CD14-positive monocyte (primary cell): ENCODE measurements at regions not wholly inside any gene's neighbourhood (a gene's known extent, or its start where the extent isn't known, plus 50 kb on each side); places are given as distances from the start of the nearest gene placed in this dataset.

Experiments used
- DNase-seq, 3 donors: peaks; one replicate each; pipeline ENCODE4 v3.0.0-alpha.2; 2011 to 2022
- H2AFZ ChIP-seq: 2 replicates; pipeline ENCODE4 v1.6.0; 2012; ENCODE audit warnings: mild to moderate bottlenecking, low read depth, low read length, inconsistent platforms; ENCODE audit not compliant: insufficient read depth, poor library complexity, severe bottlenecking
- H3K27ac ChIP-seq, 2 donors: 1 replicate in 1 of 2; 2 replicates in 1 of 2; pipeline ENCODE4 v1.5.1; 2012 to 2013; ENCODE audit warnings: low read length in 2 of 2, control low read depth in 1 of 2, inconsistent platforms in 1 of 2, low read depth in 1 of 2, mild to moderate bottlenecking in 1 of 2
- H3K27me3 ChIP-seq, 2 donors: one replicate each; pipeline versions ENCODE4 v1.6.0 to v1.6.1; 2011 to 2013; ENCODE audit warnings: low read length in 2 of 2; ENCODE audit not compliant: control insufficient read depth in 2 of 2, insufficient read depth in 2 of 2
- H3K36me3 ChIP-seq, 2 donors: replicated peaks in 1 of 2; 1 replicate in 1 of 2; 2 replicates in 1 of 2; pipeline versions ENCODE4 v1.5.1 to v1.6.1; 2012 to 2013; ENCODE audit warnings: low read length in 2 of 2, control low read depth in 1 of 2, inconsistent platforms in 1 of 2, mild to moderate bottlenecking in 1 of 2; ENCODE audit not compliant: insufficient read depth in 2 of 2, control insufficient read depth in 1 of 2
- H3K4me1 ChIP-seq, 2 donors: 1 replicate in 1 of 2; 2 replicates in 1 of 2; pipeline versions ENCODE4 v1.5.1 to v1.6.1; 2012 to 2013; ENCODE audit warnings: low read length in 2 of 2, control low read depth in 1 of 2, inconsistent platforms in 1 of 2, mild to moderate bottlenecking in 1 of 2, moderate library complexity in 1 of 2; ENCODE audit not compliant: insufficient read depth in 2 of 2, control insufficient read depth in 1 of 2
- H3K4me2 ChIP-seq: replicated peaks from 2 replicates; pipeline ENCODE3; 2012; ENCODE audit warnings: low read length, moderate library complexity, mild to moderate bottlenecking; ENCODE audit not compliant: poor library complexity, severe bottlenecking; ENCODE audit errors: extremely low read depth
- H3K4me3 ChIP-seq, 3 experiments: fragments of 200-600 bp in 1 of 3; sonication (generic) in 1 of 3; replicated peaks in 1 of 3; 1 replicate in 2 of 3; 2 replicates in 1 of 3; pipeline ENCODE4 v1.5.1; 2011 to 2013; ENCODE audit warnings: low read length in 3 of 3, mild to moderate bottlenecking in 3 of 3, control low read depth in 2 of 3, low read depth in 2 of 3, inconsistent platforms in 1 of 3, moderate library complexity in 1 of 3
- H3K79me2 ChIP-seq: 2 replicates; pipeline ENCODE4 v1.6.0; 2012; ENCODE audit warnings: mild to moderate bottlenecking, control low read depth, inconsistent platforms, low read length, moderate library complexity; ENCODE audit not compliant: insufficient read depth
- H3K9ac ChIP-seq: 2 replicates; pipeline ENCODE4 v1.6.0; 2017; ENCODE audit warnings: low read length, mild to moderate bottlenecking; ENCODE audit not compliant: insufficient read depth, poor library complexity, severe bottlenecking
- H3K9me3 ChIP-seq, 2 donors: replicated peaks in 1 of 2; 1 replicate in 1 of 2; 2 replicates in 1 of 2; pipeline versions ENCODE4 v1.5.1 to v1.6.1; 2012 to 2013; ENCODE audit warnings: low read length in 2 of 2, control low read depth in 1 of 2; ENCODE audit not compliant: control insufficient read depth in 1 of 2, insufficient read depth in 1 of 2
- H4K20me1 ChIP-seq: 2 replicates; pipeline ENCODE4 v1.6.0; 2012; ENCODE audit warnings: mild to moderate bottlenecking, low read length, control low read depth, moderate library complexity; ENCODE audit not compliant: insufficient read depth
- H3K27ac Mint-ChIP-seq, 7 donors: one replicate each; pipeline ENCODE4 v1.8.0; 2020; ENCODE audit warnings: mild to moderate bottlenecking in 7 of 7, mixed read lengths in 7 of 7, moderate library complexity in 6 of 7, inconsistent platforms in 2 of 7
- H3K27me3 Mint-ChIP-seq, 3 donors: one replicate each; pipeline ENCODE4 v1.8.0; 2021 to 2022; ENCODE audit warnings: low read depth in 3 of 3, mild to moderate bottlenecking in 3 of 3, mixed read lengths in 3 of 3, moderate library complexity in 3 of 3, inconsistent platforms in 1 of 3
- H3K36me3 Mint-ChIP-seq, 2 donors: one replicate each; pipeline ENCODE4 v1.8.0; 2020; ENCODE audit warnings: mixed read lengths in 2 of 2, inconsistent platforms in 1 of 2, mild to moderate bottlenecking in 1 of 2
- H3K4me1 Mint-ChIP-seq: one replicate; pipeline ENCODE4 v1.8.0; 2020; ENCODE audit warnings: mild to moderate bottlenecking, mixed read lengths
- H3K4me3 Mint-ChIP-seq, 2 donors: one replicate each; pipeline ENCODE4 v1.8.0; 2020; ENCODE audit warnings: mild to moderate bottlenecking in 2 of 2, mixed read lengths in 2 of 2, moderate library complexity in 1 of 2
- H3K9me3 Mint-ChIP-seq, 7 donors: one replicate each; pipeline ENCODE4 v1.8.0; 2020 to 2022; ENCODE audit warnings: mixed read lengths in 7 of 7, mild to moderate bottlenecking in 6 of 7, moderate library complexity in 6 of 7, inconsistent platforms in 2 of 7
- WGBS: methylation state at CpG from one replicate; pipeline ENCODE4 v1.1.5; 2013; ENCODE audit warnings: missing lambda C conversion rate; ENCODE audit not compliant: insufficient coverage; 5-methylcytosine and 5-hydroxymethylcytosine counted together
- intact Hi-C, 2 donors: fragments of 100-400 bp; cut with micrococcal nuclease; formaldehyde crosslinking; loops; one replicate each; pipeline versions ENCODE4 v1.15.0 to v1.15.1; 2023
- TF ChIP-seq, protein P1 (sequence below): fragments of 200-600 bp; IDR thresholded peaks from one replicate; pipeline ENCODE4 v1.8.0; 2022; ENCODE audit warnings: antibody characterized with exemption, mild to moderate bottlenecking

DNA sequence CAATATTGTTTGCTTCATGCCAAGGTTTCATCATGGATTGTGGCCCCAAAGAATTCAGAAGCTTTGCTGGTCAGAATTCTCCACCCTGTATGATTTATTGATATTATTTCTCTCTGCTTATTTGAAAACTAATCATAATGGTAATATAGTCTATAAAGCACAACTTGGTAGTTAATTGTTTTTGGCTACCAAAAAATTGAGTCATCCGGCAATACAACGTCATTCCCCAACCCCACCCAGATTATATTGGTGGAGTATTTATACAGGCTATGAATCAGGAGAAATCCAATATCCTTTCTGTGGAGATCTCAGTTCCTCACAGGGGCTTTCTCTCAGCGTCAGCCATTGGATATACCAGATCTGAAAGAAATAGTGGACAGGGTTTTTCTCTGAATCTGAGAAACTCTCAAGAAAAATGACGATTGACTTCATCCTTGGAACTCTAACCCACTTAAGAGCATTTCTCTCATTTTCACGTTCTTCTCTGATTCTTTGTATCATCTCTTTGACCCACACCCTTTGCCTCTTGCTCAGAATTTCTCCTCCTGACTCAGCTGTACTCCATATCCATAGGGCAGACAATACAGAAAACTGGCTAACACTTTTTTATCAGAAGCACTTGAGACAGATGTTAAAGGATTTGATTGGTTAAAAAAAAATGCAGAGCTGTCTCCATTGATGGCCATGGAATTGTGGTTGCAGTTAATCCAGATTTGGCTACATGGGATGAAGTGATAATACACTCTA is 1055.8 kb upstream of the CADM2 start:
- Histone ChIP-seq H3K36me3 (no peaks in the 10 kb centered on the region), H2AFZ (no peak overlapping the region), H3K27ac (no peak overlapping the region), H3K27me3 (no peaks in the 10 kb centered on the region), H3K9ac (no peak overlapping the region), H3K4me1 (no peaks in the 10 kb centered on the region), H4K20me1 (no peaks in the 10 kb centered on the region), H3K9me3 (peaks cover 0 to 3% of the 10 kb centered on the region in 2 donors), H3K4me3 (no peak overlapping the region), H3K79me2 (no peaks in the 10 kb centered on the region), H3K4me2 (no peak overlapping the region)
- H3K27ac Mint-ChIP-seq, result no peak overlapping the region
- no peaks in the 10 kb centered on the region for H3K4me1 Mint-ChIP-seq
- H3K36me3 Mint-ChIP-seq, result no peaks in the 10 kb centered on the region
- 63% methylated on average over 1 of the region's 5 CpGs for WGBS
- intact Hi-C loops, result no loop called here
- H3K9me3 Mint-ChIP-seq, result peaks cover 0 to 4% (median 0%) of the 10 kb centered on the region in 7 donors
- no peaks in the 10 kb centered on the region for H3K27me3 Mint-ChIP-seq
- TF ChIP-seq, protein P1, sequence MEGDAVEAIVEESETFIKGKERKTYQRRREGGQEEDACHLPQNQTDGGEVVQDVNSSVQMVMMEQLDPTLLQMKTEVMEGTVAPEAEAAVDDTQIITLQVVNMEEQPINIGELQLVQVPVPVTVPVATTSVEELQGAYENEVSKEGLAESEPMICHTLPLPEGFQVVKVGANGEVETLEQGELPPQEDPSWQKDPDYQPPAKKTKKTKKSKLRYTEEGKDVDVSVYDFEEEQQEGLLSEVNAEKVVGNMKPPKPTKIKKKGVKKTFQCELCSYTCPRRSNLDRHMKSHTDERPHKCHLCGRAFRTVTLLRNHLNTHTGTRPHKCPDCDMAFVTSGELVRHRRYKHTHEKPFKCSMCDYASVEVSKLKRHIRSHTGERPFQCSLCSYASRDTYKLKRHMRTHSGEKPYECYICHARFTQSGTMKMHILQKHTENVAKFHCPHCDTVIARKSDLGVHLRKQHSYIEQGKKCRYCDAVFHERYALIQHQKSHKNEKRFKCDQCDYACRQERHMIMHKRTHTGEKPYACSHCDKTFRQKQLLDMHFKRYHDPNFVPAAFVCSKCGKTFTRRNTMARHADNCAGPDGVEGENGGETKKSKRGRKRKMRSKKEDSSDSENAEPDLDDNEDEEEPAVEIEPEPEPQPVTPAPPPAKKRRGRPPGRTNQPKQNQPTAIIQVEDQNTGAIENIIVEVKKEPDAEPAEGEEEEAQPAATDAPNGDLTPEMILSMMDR, result no peak
- H3K4me3 Mint-ChIP-seq, result no peak overlapping the region
- no peak for DNase-seq

DNA sequence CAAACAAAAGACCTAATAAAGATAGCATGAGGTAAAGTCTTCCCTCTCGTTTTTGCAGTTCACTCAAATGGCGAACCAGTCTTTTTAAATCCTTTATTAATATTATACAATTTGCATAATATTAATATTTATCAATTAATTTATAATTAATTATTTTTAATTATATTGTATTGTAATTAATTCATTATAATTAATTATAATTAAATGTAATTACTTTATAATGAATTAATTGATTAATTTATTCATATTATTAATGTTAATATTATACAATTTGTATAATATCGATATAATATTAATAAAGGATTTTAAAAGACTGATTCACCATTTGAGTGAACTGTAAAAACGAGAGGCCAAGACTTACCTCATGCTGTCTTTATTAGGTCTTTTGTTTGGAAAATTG is 1045.4 kb upstream of the CADM2 start:
- no peak overlapping the region for H3K4me2 ChIP-seq
- no peaks in the 10 kb centered on the region for H3K79me2 ChIP-seq
- WGBS, result no CpG with 5 or more reads among the region's 4 CpGs
- no peaks in the 10 kb centered on the region for H4K20me1 ChIP-seq
- H3K27ac Mint-ChIP-seq, result no peak overlapping the region
- H3K9ac ChIP-seq, result no peak overlapping the region
- peaks cover 0 to 5% of the 10 kb centered on the region in 2 donors for H3K9me3 ChIP-seq
- H3K36me3 Mint-ChIP-seq, result no peaks in the 10 kb centered on the region
- no peaks in the 10 kb centered on the region for H3K4me1 ChIP-seq
- H2AFZ ChIP-seq, result no peak overlapping the region
- H3K27me3 Mint-ChIP-seq, result no peaks in the 10 kb centered on the region
- intact Hi-C loops, result no loop called here
- H3K27me3 ChIP-seq, result no peaks in the 10 kb centered on the region
- H3K4me3 Mint-ChIP-seq, result no peak overlapping the region
- no peaks in the 10 kb centered on the region for H3K36me3 ChIP-seq
- H3K4me3 ChIP-seq, result no peak overlapping the region
- H3K9me3 Mint-ChIP-seq, result no peaks in the 10 kb centered on the region
- H3K27ac ChIP-seq, result no peak overlapping the region
- DNase-seq, result no peak
- no peaks in the 10 kb centered on the region for H3K4me1 Mint-ChIP-seq
- TF ChIP-seq, protein P1, result no peak
